ENCODE measurements at regions not wholly inside any gene's neighbourhood (a gene's known extent, or its start where the extent isn't known, plus 50 kb on each side); places are given as distances from the start of the nearest gene placed in this dataset.
"Not testable (repeated sequence)": the region's sequence is repeated elsewhere in the genome, so short reads cannot be mapped to it uniquely, and the experiment has no call there.

- no peaks in the 10 kb centered on the region for H3K36me3 ChIP-seq (ENCODE audit: control insufficient read depth, insufficient read depth, low read length)
- no peaks in the 10 kb centered on the region for H3K9me3 ChIP-seq (ENCODE audit: control insufficient read depth, insufficient read depth, low read length)
- no peaks in the 10 kb centered on the region for H3K4me1 ChIP-seq (ENCODE audit: control insufficient read depth, insufficient read depth, low read length)
- H3K27ac ChIP-seq (ENCODE audit: low read length) = no peak overlapping the region
- no peaks in the 10 kb centered on the region for H3K27me3 ChIP-seq (ENCODE audit: control insufficient read depth, insufficient read depth, low read length)
- no peak for DNase-seq (ENCODE audit: low read depth, low spot score)
- H3K4me3 ChIP-seq (ENCODE audit: low read length) = no peak overlapping the region
- WGBS (ENCODE audit: insufficient coverage, insufficient read length) = no CpG with 5 or more reads among the region's 2 CpGs
Measured at GRCh38 chr2:223176970-223177369, 125.0 kb downstream of the KCNE4 start.

- no peaks in the 10 kb centered on the region for H3K4me1 ChIP-seq (ENCODE audit: control insufficient read depth, insufficient read depth, low read length)
- no peak overlapping the region for H3K4me3 ChIP-seq (ENCODE audit: low read length)
- no peaks in the 10 kb centered on the region for H3K9me3 ChIP-seq (ENCODE audit: control insufficient read depth, insufficient read depth, low read length)
- no peak overlapping the region for H3K27ac ChIP-seq (ENCODE audit: low read length)
- no peaks in the 10 kb centered on the region for H3K27me3 ChIP-seq (ENCODE audit: control insufficient read depth, insufficient read depth, low read length)
- no peaks in the 10 kb centered on the region for H3K36me3 ChIP-seq (ENCODE audit: control insufficient read depth, insufficient read depth, low read length)
- no peak for DNase-seq (ENCODE audit: low read depth, low spot score)
- WGBS (ENCODE audit: insufficient coverage, insufficient read length) = no CpG with 5 or more reads among the region's 2 CpGs
Measured at GRCh38 chr2:223180463-223180862, 128.5 kb downstream of the KCNE4 start.

- no peaks in the 10 kb centered on the region for H3K9me3 ChIP-seq (ENCODE audit: control insufficient read depth, insufficient read depth, low read length)
- WGBS (ENCODE audit: insufficient coverage, insufficient read length) = 100% methylated on average over 1 of the region's 1 CpG
- no peaks in the 10 kb centered on the region for H3K27me3 ChIP-seq (ENCODE audit: control insufficient read depth, insufficient read depth, low read length)
Measured at GRCh38 chr2:223181561-223181960, 129.6 kb downstream of the KCNE4 start.

GRCh38 chr2:223182356-223182755 is 130.4 kb downstream of the KCNE4 start:
- no peak overlapping the region for H3K27ac ChIP-seq (ENCODE audit: low read length)
- H3K27me3 ChIP-seq (ENCODE audit: control insufficient read depth, insufficient read depth, low read length) = no peaks in the 10 kb centered on the region
- H3K4me1 ChIP-seq (ENCODE audit: control insufficient read depth, insufficient read depth, low read length) = no peaks in the 10 kb centered on the region
- no CpG with 5 or more reads among the region's 2 CpGs for WGBS (ENCODE audit: insufficient coverage, insufficient read length)
- no peaks in the 10 kb centered on the region for H3K9me3 ChIP-seq (ENCODE audit: control insufficient read depth, insufficient read depth, low read length)
- DNase-seq (ENCODE audit: low read depth, low spot score) = no peak
- no peak overlapping the region for H3K4me3 ChIP-seq (ENCODE audit: low read length)
- H3K36me3 ChIP-seq (ENCODE audit: control insufficient read depth, insufficient read depth, low read length) = no peaks in the 10 kb centered on the region

More at GRCh38 chr2:223181561-223181960, 129.6 kb downstream of the KCNE4 start:
- Histone ChIP-seq H3K36me3 (ENCODE audit: control insufficient read depth, insufficient read depth, low read length) (no peaks in the 10 kb centered on the region), H3K4me1 (ENCODE audit: control insufficient read depth, insufficient read depth, low read length) (no peaks in the 10 kb centered on the region), H3K27ac (ENCODE audit: low read length) (no peak overlapping the region), H3K4me3 (ENCODE audit: low read length) (no peak overlapping the region)
- DNase-seq (ENCODE audit: low read depth, low spot score) = no peak

GRCh38 chr2:223185638-223186037 is 133.6 kb downstream of the KCNE4 start:
- no peaks in the 10 kb centered on the region for H3K36me3 ChIP-seq (ENCODE audit: control insufficient read depth, insufficient read depth, low read length)
- WGBS (ENCODE audit: insufficient coverage, insufficient read length) = no CpG with 5 or more reads among the region's 4 CpGs

GRCh38 chr2:223187256-223187655 is 135.3 kb downstream of the KCNE4 start:
- WGBS (ENCODE audit: insufficient coverage, insufficient read length) = no CpG with 5 or more reads among the region's 3 CpGs
- no peaks in the 10 kb centered on the region for H3K27me3 ChIP-seq (ENCODE audit: control insufficient read depth, insufficient read depth, low read length)

More at GRCh38 chr2:223185638-223186037, 133.6 kb downstream of the KCNE4 start:
- DNase-seq (ENCODE audit: low read depth, low spot score) = no peak
- no peaks in the 10 kb centered on the region for H3K9me3 ChIP-seq (ENCODE audit: control insufficient read depth, insufficient read depth, low read length)
- no peaks in the 10 kb centered on the region for H3K27me3 ChIP-seq (ENCODE audit: control insufficient read depth, insufficient read depth, low read length)
- no peak overlapping the region for H3K4me3 ChIP-seq (ENCODE audit: low read length)
- no peaks in the 10 kb centered on the region for H3K4me1 ChIP-seq (ENCODE audit: control insufficient read depth, insufficient read depth, low read length)
- no peak overlapping the region for H3K27ac ChIP-seq (ENCODE audit: low read length)

GRCh38 chr2:223190561-223191206 is 138.7 kb downstream of the KCNE4 start:
- not testable (repeated sequence) for H3K4me1 ChIP-seq (ENCODE audit: control insufficient read depth, insufficient read depth, low read length); H3K4me3 ChIP-seq (ENCODE audit: low read length); H3K36me3 ChIP-seq (ENCODE audit: control insufficient read depth, insufficient read depth, low read length); H3K27me3 ChIP-seq (ENCODE audit: control insufficient read depth, insufficient read depth, low read length); H3K27ac ChIP-seq (ENCODE audit: low read length); DNase-seq (ENCODE audit: low read depth, low spot score); H3K9me3 ChIP-seq (ENCODE audit: control insufficient read depth, insufficient read depth, low read length)
- WGBS (ENCODE audit: insufficient coverage, insufficient read length) = no CpG with 5 or more reads among the region's 10 CpGs

More at GRCh38 chr2:223187256-223187655, 135.3 kb downstream of the KCNE4 start:
- Histone ChIP-seq H3K36me3 (ENCODE audit: control insufficient read depth, insufficient read depth, low read length) (no peaks in the 10 kb centered on the region), H3K4me1 (ENCODE audit: control insufficient read depth, insufficient read depth, low read length) (no peaks in the 10 kb centered on the region), H3K27ac (ENCODE audit: low read length) (no peak overlapping the region), H3K9me3 (ENCODE audit: control insufficient read depth, insufficient read depth, low read length) (no peaks in the 10 kb centered on the region), H3K4me3 (ENCODE audit: low read length) (no peak overlapping the region)
- DNase-seq (ENCODE audit: low read depth, low spot score) = no peak

- H3K27ac ChIP-seq (ENCODE audit: low read length) = no peak overlapping the region
- no peaks in the 10 kb centered on the region for H3K27me3 ChIP-seq (ENCODE audit: control insufficient read depth, insufficient read depth, low read length)
- DNase-seq (ENCODE audit: low read depth, low spot score) = no peak
- no peaks in the 10 kb centered on the region for H3K36me3 ChIP-seq (ENCODE audit: control insufficient read depth, insufficient read depth, low read length)
- H3K9me3 ChIP-seq (ENCODE audit: control insufficient read depth, insufficient read depth, low read length) = no peaks in the 10 kb centered on the region; the same call in 1 of the 2 replicates
- no CpG with 5 or more reads among the region's 5 CpGs for WGBS (ENCODE audit: insufficient coverage, insufficient read length)
- no peaks in the 10 kb centered on the region for H3K4me1 ChIP-seq (ENCODE audit: control insufficient read depth, insufficient read depth, low read length)
- no peak overlapping the region for H3K4me3 ChIP-seq (ENCODE audit: low read length)
Measured at GRCh38 chr2:223196331-223196730, 144.3 kb downstream of the KCNE4 start.

GRCh38 chr2:223197046-223197445 is 145.1 kb downstream of the KCNE4 start:
- Histone ChIP-seq H3K27ac (ENCODE audit: low read length) (no peak overlapping the region), H3K36me3 (ENCODE audit: control insufficient read depth, insufficient read depth, low read length) (no peaks in the 10 kb centered on the region), H3K4me1 (ENCODE audit: control insufficient read depth, insufficient read depth, low read length) (no peaks in the 10 kb centered on the region), H3K9me3 (ENCODE audit: control insufficient read depth, insufficient read depth, low read length) (no peaks in the 10 kb centered on the region; the same call in 1 of the 2 replicates), H3K27me3 (ENCODE audit: control insufficient read depth, insufficient read depth, low read length) (no peaks in the 10 kb centered on the region), H3K4me3 (ENCODE audit: low read length) (no peak overlapping the region)
- DNase-seq (ENCODE audit: low read depth, low spot score) = no peak
- WGBS (ENCODE audit: insufficient coverage, insufficient read length) = no CpG with 5 or more reads among the region's 2 CpGs

GRCh38 chr2:223199531-223200515 is 147.8 kb downstream of the KCNE4 start:
- DNase-seq (ENCODE audit: low read depth, low spot score) = no peak
- no CpG with 5 or more reads among the region's 5 CpGs for WGBS (ENCODE audit: insufficient coverage, insufficient read length)
- no peak overlapping the region for H3K4me3 ChIP-seq (ENCODE audit: low read length)

More at GRCh38 chr2:223199531-223200515, 147.8 kb downstream of the KCNE4 start:
- no peaks in the 10 kb centered on the region for H3K4me1 ChIP-seq (ENCODE audit: control insufficient read depth, insufficient read depth, low read length)
- H3K27me3 ChIP-seq (ENCODE audit: control insufficient read depth, insufficient read depth, low read length) = no peaks in the 10 kb centered on the region
- no peaks in the 10 kb centered on the region; the same call in 1 of the 2 replicates for H3K9me3 ChIP-seq (ENCODE audit: control insufficient read depth, insufficient read depth, low read length)
- H3K27ac ChIP-seq (ENCODE audit: low read length) = no peak overlapping the region
- H3K36me3 ChIP-seq (ENCODE audit: control insufficient read depth, insufficient read depth, low read length) = no peaks in the 10 kb centered on the region

Data from iPS DF 6.9 (cell line).